ENCODE measurements at regions not wholly inside any gene's neighbourhood (a gene's known extent, or its start where the extent isn't known, plus 50 kb on each side); places are given as distances from the start of the nearest gene placed in this dataset.

DNA sequence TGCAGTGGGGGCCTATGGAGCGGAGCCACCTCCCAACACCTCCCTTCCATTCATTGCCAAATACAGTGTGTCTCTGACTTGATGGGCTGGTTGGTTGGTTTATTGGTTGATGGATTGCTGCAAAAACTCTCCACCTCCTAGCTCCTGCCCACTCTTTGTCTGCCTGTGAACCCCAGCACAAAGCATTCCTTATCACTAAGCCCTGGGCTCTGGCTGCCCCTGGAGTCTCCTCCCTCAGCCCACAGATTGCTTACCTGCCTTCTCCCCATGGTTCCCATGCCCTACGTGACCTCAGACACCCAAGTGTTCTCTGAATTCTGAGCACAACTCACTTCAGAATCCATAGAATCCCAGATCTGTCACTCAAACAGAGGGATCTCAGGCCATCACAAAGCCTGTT, 139.1 kb upstream of the TPM1 start:
- Histone ChIP-seq H3K9ac (ENCODE audit: low read length) (no peak overlapping the region), H4K20me1 (ENCODE audit: insufficient read depth) (no peaks in the 10 kb centered on the region), H2AFZ (ENCODE audit: low read depth, low read length) (no peak overlapping the region), H3F3A (ENCODE audit: insufficient read depth, low read length, poor library complexity, severe bottlenecking) (no peaks in the 10 kb centered on the region), H3K4me2 (ENCODE audit: low read length) (no peak overlapping the region), H3K27me3 (ENCODE audit: insufficient read depth, low read depth, low read length) (no peaks in the 10 kb centered on the region), H3K79me2 (replicated peaks; ENCODE audit: insufficient read depth, low read length) (no peaks in the 10 kb centered on the region), H3K4me3 (ENCODE audit: low read length) (no peak overlapping the region), H3K27ac (ENCODE audit: low read length) (no peak overlapping the region), H3K36me3 (ENCODE audit: insufficient read depth, low read length) (no peaks in the 10 kb centered on the region), H3K9me2 (ENCODE audit: insufficient read depth, low read length) (no peaks in the 10 kb centered on the region), H3K9me3 (ENCODE audit: low read length) (no peaks in the 10 kb centered on the region)
- TF ChIP-seq POLR2AphosphoS5 (IDR thresholded peaks at IDR 0.05) (no peak), TAF1 (IDR thresholded peaks at IDR 0.05; ENCODE audit: low read depth) (no peak), SMC3 (conservative IDR thresholded peaks at IDR 0.05; ENCODE audit: poor library complexity) (no peak), RAD21 (conservative IDR thresholded peaks at IDR 0.05) (no peak), EP300 (conservative IDR thresholded peaks at IDR 0.05; ENCODE audit: poor library complexity, severe bottlenecking) (no peak), EZH2 (IDR thresholded peaks at IDR 0.05; ENCODE audit: borderline replicate concordance, insufficient read depth, low read length, poor library complexity, severe bottlenecking) (no peak), MXI1 (conservative IDR thresholded peaks at IDR 0.05; ENCODE audit: poor library complexity, severe bottlenecking) (no peak)
- TF ChIP-seq, protein P1, sequence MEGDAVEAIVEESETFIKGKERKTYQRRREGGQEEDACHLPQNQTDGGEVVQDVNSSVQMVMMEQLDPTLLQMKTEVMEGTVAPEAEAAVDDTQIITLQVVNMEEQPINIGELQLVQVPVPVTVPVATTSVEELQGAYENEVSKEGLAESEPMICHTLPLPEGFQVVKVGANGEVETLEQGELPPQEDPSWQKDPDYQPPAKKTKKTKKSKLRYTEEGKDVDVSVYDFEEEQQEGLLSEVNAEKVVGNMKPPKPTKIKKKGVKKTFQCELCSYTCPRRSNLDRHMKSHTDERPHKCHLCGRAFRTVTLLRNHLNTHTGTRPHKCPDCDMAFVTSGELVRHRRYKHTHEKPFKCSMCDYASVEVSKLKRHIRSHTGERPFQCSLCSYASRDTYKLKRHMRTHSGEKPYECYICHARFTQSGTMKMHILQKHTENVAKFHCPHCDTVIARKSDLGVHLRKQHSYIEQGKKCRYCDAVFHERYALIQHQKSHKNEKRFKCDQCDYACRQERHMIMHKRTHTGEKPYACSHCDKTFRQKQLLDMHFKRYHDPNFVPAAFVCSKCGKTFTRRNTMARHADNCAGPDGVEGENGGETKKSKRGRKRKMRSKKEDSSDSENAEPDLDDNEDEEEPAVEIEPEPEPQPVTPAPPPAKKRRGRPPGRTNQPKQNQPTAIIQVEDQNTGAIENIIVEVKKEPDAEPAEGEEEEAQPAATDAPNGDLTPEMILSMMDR (IDR thresholded peaks at IDR 0.05; ENCODE audit: poor library complexity, severe bottlenecking) = no peak
- TF ChIP-seq, protein P2, sequence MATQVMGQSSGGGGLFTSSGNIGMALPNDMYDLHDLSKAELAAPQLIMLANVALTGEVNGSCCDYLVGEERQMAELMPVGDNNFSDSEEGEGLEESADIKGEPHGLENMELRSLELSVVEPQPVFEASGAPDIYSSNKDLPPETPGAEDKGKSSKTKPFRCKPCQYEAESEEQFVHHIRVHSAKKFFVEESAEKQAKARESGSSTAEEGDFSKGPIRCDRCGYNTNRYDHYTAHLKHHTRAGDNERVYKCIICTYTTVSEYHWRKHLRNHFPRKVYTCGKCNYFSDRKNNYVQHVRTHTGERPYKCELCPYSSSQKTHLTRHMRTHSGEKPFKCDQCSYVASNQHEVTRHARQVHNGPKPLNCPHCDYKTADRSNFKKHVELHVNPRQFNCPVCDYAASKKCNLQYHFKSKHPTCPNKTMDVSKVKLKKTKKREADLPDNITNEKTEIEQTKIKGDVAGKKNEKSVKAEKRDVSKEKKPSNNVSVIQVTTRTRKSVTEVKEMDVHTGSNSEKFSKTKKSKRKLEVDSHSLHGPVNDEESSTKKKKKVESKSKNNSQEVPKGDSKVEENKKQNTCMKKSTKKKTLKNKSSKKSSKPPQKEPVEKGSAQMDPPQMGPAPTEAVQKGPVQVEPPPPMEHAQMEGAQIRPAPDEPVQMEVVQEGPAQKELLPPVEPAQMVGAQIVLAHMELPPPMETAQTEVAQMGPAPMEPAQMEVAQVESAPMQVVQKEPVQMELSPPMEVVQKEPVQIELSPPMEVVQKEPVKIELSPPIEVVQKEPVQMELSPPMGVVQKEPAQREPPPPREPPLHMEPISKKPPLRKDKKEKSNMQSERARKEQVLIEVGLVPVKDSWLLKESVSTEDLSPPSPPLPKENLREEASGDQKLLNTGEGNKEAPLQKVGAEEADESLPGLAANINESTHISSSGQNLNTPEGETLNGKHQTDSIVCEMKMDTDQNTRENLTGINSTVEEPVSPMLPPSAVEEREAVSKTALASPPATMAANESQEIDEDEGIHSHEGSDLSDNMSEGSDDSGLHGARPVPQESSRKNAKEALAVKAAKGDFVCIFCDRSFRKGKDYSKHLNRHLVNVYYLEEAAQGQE (IDR thresholded peaks at IDR 0.05; ENCODE audit: borderline replicate concordance) = no peak

DNA sequence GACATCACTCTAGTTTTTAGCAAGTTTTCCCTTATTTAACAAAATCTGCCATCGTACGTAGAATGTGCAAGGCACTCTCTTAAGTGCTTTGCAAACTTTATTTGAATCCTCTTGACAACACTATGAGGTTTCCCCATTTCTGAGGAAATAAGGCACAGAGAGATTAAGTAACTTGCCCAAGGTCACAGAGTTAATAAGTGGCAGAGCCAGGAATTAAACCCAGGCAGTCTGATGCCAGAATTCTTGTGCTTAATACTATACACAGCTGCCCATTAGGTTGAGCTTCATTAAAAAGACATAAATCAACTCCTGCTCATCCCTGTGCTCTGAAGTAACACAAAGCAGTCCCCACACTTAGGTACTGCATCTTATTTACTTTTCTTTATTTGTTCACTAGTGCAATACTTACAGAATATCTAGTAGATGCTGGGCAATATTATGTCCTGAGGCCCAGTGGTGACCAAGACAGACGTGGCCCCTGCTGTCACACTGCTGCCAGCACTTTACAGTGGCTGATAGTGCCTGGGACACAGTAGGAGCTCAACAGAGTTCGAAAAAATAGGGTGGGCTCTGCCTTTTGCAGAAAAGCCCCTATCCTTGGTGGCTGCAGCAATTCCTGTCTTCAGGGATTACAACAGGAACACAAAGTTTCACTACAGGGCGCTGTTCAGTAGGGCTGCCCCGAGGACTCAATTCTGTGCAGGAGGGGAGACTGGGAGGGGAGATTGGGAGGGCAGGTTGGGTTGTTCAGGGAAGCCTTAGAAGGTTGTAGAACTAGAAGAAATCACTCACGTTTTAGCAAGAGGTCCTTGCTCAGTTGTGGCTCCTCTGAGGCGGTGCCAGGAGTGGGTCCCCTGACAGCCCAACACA, 138.3 kb upstream of the TPM1 start:
- TF ChIP-seq, protein P1 (IDR thresholded peaks at IDR 0.05; ENCODE audit: poor library complexity, severe bottlenecking) = no peak
- Histone ChIP-seq H3K27me3 (ENCODE audit: insufficient read depth, low read depth, low read length) (no peaks in the 10 kb centered on the region), H2AFZ (ENCODE audit: low read depth, low read length) (no peak overlapping the region), H3K4me3 (ENCODE audit: low read length) (no peak overlapping the region), H3K36me3 (ENCODE audit: insufficient read depth, low read length) (no peaks in the 10 kb centered on the region), H3K4me2 (ENCODE audit: low read length) (no peak overlapping the region), H3K9me3 (ENCODE audit: low read length) (no peaks in the 10 kb centered on the region), H3K9me2 (ENCODE audit: insufficient read depth, low read length) (no peaks in the 10 kb centered on the region), H4K20me1 (ENCODE audit: insufficient read depth) (no peaks in the 10 kb centered on the region), H3K79me2 (replicated peaks; ENCODE audit: insufficient read depth, low read length) (no peaks in the 10 kb centered on the region), H3K27ac (ENCODE audit: low read length) (no peak overlapping the region), H3F3A (ENCODE audit: insufficient read depth, low read length, poor library complexity, severe bottlenecking) (no peaks in the 10 kb centered on the region), H3K9ac (ENCODE audit: low read length) (no peak overlapping the region)
